SKM-1 treated with dmso at 0.1 percent for 144 hours (cell line): ENCODE measurements at regions not wholly inside any gene's neighbourhood (a gene's known extent, or its start where the extent isn't known, plus 50 kb on each side); places are given as distances from the start of the nearest gene placed in this dataset.

Experiments
- DNase-seq: peaks from one replicate; lab custom pipeline; 2025; ENCODE audit not compliant: unreplicated experiment; lab: John Stamatoyannopoulos, UW

GRCh38 chr12:89020689-89021088 lies 331.6 kb downstream of the DUSP6 start:
- DNase-seq: no peak

GRCh38 chr12:89020121-89020480 lies 332.2 kb downstream of the DUSP6 start:
- no peak for DNase-seq

- peak; percentile 33 for DNase-seq
These were observed 332.7 kb downstream of the DUSP6 start for GRCh38 chr12:89019439-89020120.

- DNase-seq: peak; percentile 30
These were observed 335.1 kb downstream of the DUSP6 start for GRCh38 chr12:89016970-89017778.

- DNase-seq: no peak
These were observed 336.9 kb downstream of the DUSP6 start for GRCh38 chr12:89015419-89015818.

- DNase-seq: no peak
These were observed 353.9 kb downstream of the DUSP6 start for GRCh38 chr12:88998421-88998820.

- no peak for DNase-seq
These were observed 356.0 kb downstream of the DUSP6 start for GRCh38 chr12:88996200-88996788.

- no peak for DNase-seq
These were observed 357.3 kb downstream of the DUSP6 start for GRCh38 chr12:88994971-88995370.

GRCh38 chr12:88994537-88994936 lies 357.8 kb downstream of the DUSP6 start:
- DNase-seq: no peak

- DNase-seq: peak; percentile 32
These were observed 358.6 kb downstream of the DUSP6 start for GRCh38 chr12:88993651-88994050.

- no peak for DNase-seq
These were observed 366.2 kb downstream of the DUSP6 start for GRCh38 chr12:88986056-88986455.

- no peak for DNase-seq
These were observed 366.7 kb downstream of the DUSP6 start for GRCh38 chr12:88985631-88986030.

- DNase-seq: no peak
These were observed 367.3 kb downstream of the DUSP6 start for GRCh38 chr12:88985011-88985410.

- DNase-seq: no peak
These were observed 369.6 kb downstream of the DUSP6 start for GRCh38 chr12:88982694-88983093.

- no peak for DNase-seq
These were observed 375.2 kb downstream of the DUSP6 start for GRCh38 chr12:88977115-88977514.

- DNase-seq: no peak
These were observed 378.3 kb downstream of the DUSP6 start for GRCh38 chr12:88973998-88974397.

- DNase-seq: no peak
These were observed 381.6 kb downstream of the DUSP6 start for GRCh38 chr12:88970740-88971139.

GRCh38 chr12:88969127-88969526 lies 383.2 kb downstream of the DUSP6 start:
- no peak for DNase-seq

- no peak for DNase-seq
These were observed 380.1 kb upstream of the KITLG start for GRCh38 chr12:88960213-88960878.

GRCh38 chr12:88958946-88959345 lies 378.7 kb upstream of the KITLG start:
- DNase-seq: no peak

GRCh38 chr12:88958153-88958552 lies 377.9 kb upstream of the KITLG start:
- no peak for DNase-seq

GRCh38 chr12:88957358-88957757 lies 377.1 kb upstream of the KITLG start:
- DNase-seq: no peak
